GM12878 (cell line): ENCODE measurements at regions not wholly inside any gene's neighbourhood (a gene's known extent, or its start where the extent isn't known, plus 50 kb on each side); places are given as distances from the start of the nearest gene placed in this dataset.

ENCODE experiments used
- ATAC-seq: fragments of 200-7000 bp; cut with Tn5 transposase; 3 replicates; pipeline ENCODE4 v1.9.1; 2020; ENCODE audit warnings: mild to moderate bottlenecking, moderate library complexity
- BruUV-seq: library from RNA; stranded (reverse); fragments of 400-500 nt; replicated peaks from 2 replicates; lab custom pipeline; 2021; lab: Mats Ljungman, UMichigan
- CTCF ChIA-PET: fragments of 300-600 bp; sonication (Branson Sonifier 250); formaldehyde crosslinking; extraction: SDS; loops from one replicate; lab custom pipeline; 2021; ENCODE audit warnings: inconsistent platforms; lab: Yijun Ruan, JAX
- POLR2A ChIA-PET: fragments of 350-600 bp; formaldehyde crosslinking; extraction: SDS; loops from one replicate; lab custom pipeline; 2021; ENCODE audit warnings: inconsistent platforms; lab: Charles Lee
- RAD21 ChIA-PET: fragments of 300-600 bp; sonication (Branson Sonifier 250); formaldehyde crosslinking; loops from one replicate; lab custom pipeline; 2023; ENCODE audit warnings: antibody characterized with exemption; ENCODE audit not compliant: unreplicated experiment; lab: Charles Lee
- SMC1A ChIA-PET: fragments of 300-600 bp; sonication (Branson Sonifier 250); formaldehyde crosslinking; loops from one replicate; lab custom pipeline; 2023; ENCODE audit not compliant: unreplicated experiment, uncharacterized antibody; lab: Charles Lee
- DNase-seq: peaks from one replicate; pipeline ENCODE4 v3.0.0-alpha.2; 2011; ENCODE audit warnings: low read depth, low spot score
- FAIRE-seq: peaks from 3 replicates; lab custom pipeline; 2011; peaks lifted over from hg19 to GRCh38; lab: Jason Lieb, UNC
- H2AFZ ChIP-seq: 2 replicates; pipeline ENCODE4 v1.6.0; 2011; ENCODE audit warnings: low read depth, low read length, control low read depth; ENCODE audit not compliant: control insufficient read depth
- H3K27ac ChIP-seq: 2 replicates; pipeline ENCODE4 v1.5.1; 2011; ENCODE audit warnings: control low read depth; ENCODE audit not compliant: control insufficient read depth, insufficient read depth
- H3K27me3 ChIP-seq, 2 experiments: replicated peaks in 1 of 2; 2 replicates each; pipeline versions ENCODE4 v1.6.0 to v1.6.1; 2011; ENCODE audit warnings: low read length in 1 of 2; ENCODE audit not compliant: control insufficient read depth in 2 of 2, insufficient read depth in 2 of 2
- H3K36me3 ChIP-seq, 2 experiments: 2 replicates each; pipeline ENCODE4 v1.5.1; 2011; ENCODE audit warnings: low read length in 1 of 2; ENCODE audit not compliant: control insufficient read depth in 2 of 2, insufficient read depth in 2 of 2
- H3K4me1 ChIP-seq: 2 replicates; pipeline ENCODE4 v1.6.1; 2011; ENCODE audit warnings: mild to moderate bottlenecking, low read length, moderate library complexity, mixed read lengths; ENCODE audit not compliant: control insufficient read depth, insufficient read depth
- H3K4me2 ChIP-seq: 2 replicates; pipeline ENCODE4 v1.6.0; 2011; ENCODE audit warnings: control low read depth; ENCODE audit not compliant: control insufficient read depth, insufficient read depth
- H3K4me3 ChIP-seq: fragments of 200-600 bp; sonication (generic); 2 replicates; pipeline ENCODE4 v1.5.1; 2016
- H3K79me2 ChIP-seq: 2 replicates; pipeline ENCODE4 v1.6.0; 2011; ENCODE audit warnings: low read length; ENCODE audit not compliant: control insufficient read depth, insufficient read depth
- H3K9ac ChIP-seq: 2 replicates; pipeline ENCODE4 v1.8.0; 2011; ENCODE audit warnings: low read length, control low read depth, mixed read lengths; ENCODE audit not compliant: control insufficient read depth, insufficient read depth
- H3K9me3 ChIP-seq: replicated peaks from 3 replicates; pipeline ENCODE4 v1.5.1; 2011; ENCODE audit warnings: mild to moderate bottlenecking, low read length; ENCODE audit not compliant: control insufficient read depth, insufficient read depth
- H4K20me1 ChIP-seq: 2 replicates; pipeline ENCODE4 v1.6.0; 2011; ENCODE audit not compliant: control insufficient read depth, insufficient read depth
- BCL11A ChIP-seq: IDR thresholded peaks from 2 replicates; pipeline ENCODE4 v1.6.1; 2011; ENCODE audit warnings: low read depth, low read length
- BMI1 ChIP-seq: fragments of 450-650 bp; IDR thresholded peaks from 2 replicates; pipeline ENCODE4 v1.6.1; 2016; ENCODE audit warnings: mild to moderate bottlenecking, moderate library complexity, borderline replicate concordance
- CHD1 ChIP-seq: IDR thresholded peaks from 2 replicates; pipeline ENCODE4 v1.6.1; 2012; ENCODE audit warnings: low read depth, low read length, improper control_type of control experiment
- CHD2 ChIP-seq: IDR thresholded peaks from 2 replicates; pipeline ENCODE4 v1.6.1; 2011; ENCODE audit warnings: low read depth, low read length, improper control_type of control experiment, borderline replicate concordance
- NBN ChIP-seq: fragments of 450-650 bp; IDR thresholded peaks from 2 replicates; pipeline ENCODE4 v1.6.1; 2016
- NFIC ChIP-seq: IDR thresholded peaks from 2 replicates; pipeline ENCODE4 v1.6.1; 2012; ENCODE audit warnings: low read depth, mild to moderate bottlenecking, inconsistent platforms, low read length, moderate library complexity
- NR2F1 ChIP-seq: fragments of 450-650 bp; conservative IDR thresholded peaks from 2 replicates; pipeline ENCODE4 v1.6.1; 2017; ENCODE audit warnings: mild to moderate bottlenecking
- POLR2A ChIP-seq: IDR thresholded peaks from 2 replicates; pipeline ENCODE4 v1.6.1; 2011; ENCODE audit warnings: low read depth, mild to moderate bottlenecking, low read length
- TARDBP ChIP-seq: IDR thresholded peaks from 2 replicates; pipeline ENCODE4 v1.6.1; 2016; ENCODE audit warnings: borderline replicate concordance
- TBL1XR1 ChIP-seq: IDR thresholded peaks from 2 replicates; pipeline ENCODE4 v1.6.1; 2012; ENCODE audit warnings: low read depth, low read length, improper control_type of control experiment
- TCF12 ChIP-seq: IDR thresholded peaks from 2 replicates; pipeline ENCODE4 v1.6.1; 2011; ENCODE audit warnings: low read depth, mild to moderate bottlenecking, low read length
- YBX1 ChIP-seq: fragments of 450-650 bp; IDR thresholded peaks from 2 replicates; pipeline ENCODE4 v1.6.1; 2016; ENCODE audit warnings: antibody characterized with exemption
- YY1 ChIP-seq: IDR thresholded peaks from 2 replicates; pipeline ENCODE4 v1.6.1; 2011; ENCODE audit warnings: low read depth, mild to moderate bottlenecking, low read length
- WGBS: methylation state at CpG from one replicate; pipeline ENCODE4 v1.1.6; 2016; ENCODE audit warnings: low lambda C conversion rate; ENCODE audit not compliant: insufficient replicate concordance, insufficient coverage; ENCODE audit errors: missing lambda C conversion rate; 5-methylcytosine and 5-hydroxymethylcytosine counted together
- in situ Hi-C: fragments of 300-500 bp; cut with MboI; formaldehyde crosslinking; loops from 9 replicates; pipeline ENCODE4 v1.14.3; 2018; ENCODE audit warnings: mixed read lengths
- intact Hi-C: fragments of 100-400 bp; cut with micrococcal nuclease; formaldehyde crosslinking; loops from one replicate; pipeline ENCODE4 v1.14.2; 2022; ENCODE audit not compliant: unreplicated experiment
- TF ChIP-seq, protein P1 (sequence below): IDR thresholded peaks from 2 replicates; pipeline ENCODE4 v1.6.1; 2011; ENCODE audit warnings: low read depth, low read length, improper control_type of control experiment, borderline replicate concordance
- TF ChIP-seq, protein P2 (sequence below): fragments of 450-650 bp; formaldehyde crosslinking; IDR thresholded peaks from 2 replicates; pipeline ENCODE4 v1.4.0; 2020; ENCODE audit warnings: mild to moderate bottlenecking, moderate library complexity
- TF ChIP-seq, protein P3 (sequence below): fragments of 450-650 bp; IDR thresholded peaks from 2 replicates; pipeline ENCODE4 v1.6.1; 2018; ENCODE audit warnings: borderline replicate concordance, mild to moderate bottlenecking; ENCODE audit not compliant: partially characterized antibody
- TF ChIP-seq, protein P4 (sequence below): fragments of 450-650 bp; IDR thresholded peaks from 2 replicates; pipeline ENCODE4 v1.6.1; 2017; ENCODE audit warnings: mild to moderate bottlenecking

DNA sequence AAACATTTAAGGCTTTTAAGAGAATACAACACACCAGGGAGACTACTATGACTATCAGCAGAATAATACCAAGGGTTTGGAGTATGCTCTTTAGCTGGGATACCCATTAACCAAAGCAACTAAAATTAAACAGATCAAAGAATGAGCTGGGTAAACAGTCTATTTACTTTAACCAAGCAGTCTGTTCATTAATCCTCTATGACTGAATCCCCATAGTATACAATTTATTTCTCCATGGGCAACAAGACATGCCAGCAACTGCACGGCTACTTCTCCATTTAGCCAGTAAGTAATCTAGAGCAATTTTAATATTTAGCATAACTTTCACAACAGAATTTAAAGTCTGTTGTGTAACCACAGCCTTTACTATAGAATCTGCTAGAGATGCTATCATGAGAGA, 77.6 kb downstream of the CDO1 start:
- POLR2A ChIA-PET: no interaction called here
- intact Hi-C loops: no loop called here
- H3K9ac ChIP-seq: no peak overlapping the region
- DNase-seq (no peak), FAIRE-seq (no peak), ATAC-seq (no peak)
- H3K4me2 ChIP-seq: no peak overlapping the region
- RAD21 ChIA-PET: interaction anchor here (0.7 kb wide), 1 partner anchor 26 kb away, joined by 3 read pairs; no protein-coding TSS in a partner anchor
- CTCF ChIA-PET: interaction anchor here (0.8 kb wide), 1 partner anchor 713 kb away, joined by 3 read pairs; no protein-coding TSS in a partner anchor
- SMC1A ChIA-PET: no interaction called here
- no peaks in the 10 kb centered on the region for H3K9me3 ChIP-seq
- H3K27me3 ChIP-seq: peaks cover 0 to 2% of the 10 kb centered on the region in 2 experiments; a peak in 1 of 4 replicates
- in situ Hi-C loops: no loop called here
- no peaks in the 10 kb centered on the region for H4K20me1 ChIP-seq
- no peak overlapping the region for H2AFZ ChIP-seq
- H3K27ac ChIP-seq: no peak overlapping the region
- 44% methylated on average over 1 of the region's 1 CpG for WGBS
- no peaks in the 10 kb centered on the region for H3K79me2 ChIP-seq
- H3K4me1 ChIP-seq: no peaks in the 10 kb centered on the region
- no TSS peak for BruUV-seq
- no peaks in the 10 kb centered on the region for H3K36me3 ChIP-seq
- H3K4me3 ChIP-seq: no peak overlapping the region
- no peak for TF ChIP-seq NBN
- no peak for TF ChIP-seq TBL1XR1
- no peak for TF ChIP-seq BMI1
- no peak for TF ChIP-seq YY1
- no peak for TF ChIP-seq POLR2A
- TF ChIP-seq, protein P1, sequence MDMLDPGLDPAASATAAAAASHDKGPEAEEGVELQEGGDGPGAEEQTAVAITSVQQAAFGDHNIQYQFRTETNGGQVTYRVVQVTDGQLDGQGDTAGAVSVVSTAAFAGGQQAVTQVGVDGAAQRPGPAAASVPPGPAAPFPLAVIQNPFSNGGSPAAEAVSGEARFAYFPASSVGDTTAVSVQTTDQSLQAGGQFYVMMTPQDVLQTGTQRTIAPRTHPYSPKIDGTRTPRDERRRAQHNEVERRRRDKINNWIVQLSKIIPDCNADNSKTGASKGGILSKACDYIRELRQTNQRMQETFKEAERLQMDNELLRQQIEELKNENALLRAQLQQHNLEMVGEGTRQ: no peak
- TF ChIP-seq NR2F1: no peak
- no peak for TF ChIP-seq NFIC
- TF ChIP-seq, protein P2, sequence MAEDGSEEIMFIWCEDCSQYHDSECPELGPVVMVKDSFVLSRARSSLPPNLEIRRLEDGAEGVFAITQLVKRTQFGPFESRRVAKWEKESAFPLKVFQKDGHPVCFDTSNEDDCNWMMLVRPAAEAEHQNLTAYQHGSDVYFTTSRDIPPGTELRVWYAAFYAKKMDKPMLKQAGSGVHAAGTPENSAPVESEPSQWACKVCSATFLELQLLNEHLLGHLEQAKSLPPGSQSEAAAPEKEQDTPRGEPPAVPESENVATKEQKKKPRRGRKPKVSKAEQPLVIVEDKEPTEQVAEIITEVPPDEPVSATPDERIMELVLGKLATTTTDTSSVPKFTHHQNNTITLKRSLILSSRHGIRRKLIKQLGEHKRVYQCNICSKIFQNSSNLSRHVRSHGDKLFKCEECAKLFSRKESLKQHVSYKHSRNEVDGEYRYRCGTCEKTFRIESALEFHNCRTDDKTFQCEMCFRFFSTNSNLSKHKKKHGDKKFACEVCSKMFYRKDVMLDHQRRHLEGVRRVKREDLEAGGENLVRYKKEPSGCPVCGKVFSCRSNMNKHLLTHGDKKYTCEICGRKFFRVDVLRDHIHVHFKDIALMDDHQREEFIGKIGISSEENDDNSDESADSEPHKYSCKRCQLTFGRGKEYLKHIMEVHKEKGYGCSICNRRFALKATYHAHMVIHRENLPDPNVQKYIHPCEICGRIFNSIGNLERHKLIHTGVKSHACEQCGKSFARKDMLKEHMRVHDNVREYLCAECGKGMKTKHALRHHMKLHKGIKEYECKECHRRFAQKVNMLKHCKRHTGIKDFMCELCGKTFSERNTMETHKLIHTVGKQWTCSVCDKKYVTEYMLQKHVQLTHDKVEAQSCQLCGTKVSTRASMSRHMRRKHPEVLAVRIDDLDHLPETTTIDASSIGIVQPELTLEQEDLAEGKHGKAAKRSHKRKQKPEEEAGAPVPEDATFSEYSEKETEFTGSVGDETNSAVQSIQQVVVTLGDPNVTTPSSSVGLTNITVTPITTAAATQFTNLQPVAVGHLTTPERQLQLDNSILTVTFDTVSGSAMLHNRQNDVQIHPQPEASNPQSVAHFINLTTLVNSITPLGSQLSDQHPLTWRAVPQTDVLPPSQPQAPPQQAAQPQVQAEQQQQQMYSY (CRISPR knock-in tag): no peak
- TF ChIP-seq TARDBP: no peak
- TF ChIP-seq YBX1: no peak
- TF ChIP-seq, protein P3, sequence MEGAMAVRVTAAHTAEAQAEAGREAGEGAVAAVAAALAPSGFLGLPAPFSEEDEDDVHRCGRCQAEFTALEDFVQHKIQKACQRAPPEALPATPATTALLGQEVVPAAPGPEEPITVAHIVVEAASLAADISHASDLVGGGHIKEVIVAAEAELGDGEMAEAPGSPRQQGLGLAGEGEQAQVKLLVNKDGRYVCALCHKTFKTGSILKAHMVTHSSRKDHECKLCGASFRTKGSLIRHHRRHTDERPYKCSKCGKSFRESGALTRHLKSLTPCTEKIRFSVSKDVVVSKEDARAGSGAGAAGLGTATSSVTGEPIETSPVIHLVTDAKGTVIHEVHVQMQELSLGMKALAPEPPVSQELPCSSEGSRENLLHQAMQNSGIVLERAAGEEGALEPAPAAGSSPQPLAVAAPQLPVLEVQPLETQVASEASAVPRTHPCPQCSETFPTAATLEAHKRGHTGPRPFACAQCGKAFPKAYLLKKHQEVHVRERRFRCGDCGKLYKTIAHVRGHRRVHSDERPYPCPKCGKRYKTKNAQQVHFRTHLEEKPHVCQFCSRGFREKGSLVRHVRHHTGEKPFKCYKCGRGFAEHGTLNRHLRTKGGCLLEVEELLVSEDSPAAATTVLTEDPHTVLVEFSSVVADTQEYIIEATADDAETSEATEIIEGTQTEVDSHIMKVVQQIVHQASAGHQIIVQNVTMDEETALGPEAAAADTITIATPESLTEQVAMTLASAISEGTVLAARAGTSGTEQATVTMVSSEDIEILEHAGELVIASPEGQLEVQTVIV: no peak
- TF ChIP-seq, protein P4, sequence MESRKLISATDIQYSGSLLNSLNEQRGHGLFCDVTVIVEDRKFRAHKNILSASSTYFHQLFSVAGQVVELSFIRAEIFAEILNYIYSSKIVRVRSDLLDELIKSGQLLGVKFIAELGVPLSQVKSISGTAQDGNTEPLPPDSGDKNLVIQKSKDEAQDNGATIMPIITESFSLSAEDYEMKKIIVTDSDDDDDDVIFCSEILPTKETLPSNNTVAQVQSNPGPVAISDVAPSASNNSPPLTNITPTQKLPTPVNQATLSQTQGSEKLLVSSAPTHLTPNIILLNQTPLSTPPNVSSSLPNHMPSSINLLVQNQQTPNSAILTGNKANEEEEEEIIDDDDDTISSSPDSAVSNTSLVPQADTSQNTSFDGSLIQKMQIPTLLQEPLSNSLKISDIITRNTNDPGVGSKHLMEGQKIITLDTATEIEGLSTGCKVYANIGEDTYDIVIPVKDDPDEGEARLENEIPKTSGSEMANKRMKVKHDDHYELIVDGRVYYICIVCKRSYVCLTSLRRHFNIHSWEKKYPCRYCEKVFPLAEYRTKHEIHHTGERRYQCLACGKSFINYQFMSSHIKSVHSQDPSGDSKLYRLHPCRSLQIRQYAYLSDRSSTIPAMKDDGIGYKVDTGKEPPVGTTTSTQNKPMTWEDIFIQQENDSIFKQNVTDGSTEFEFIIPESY: no peak
- TF ChIP-seq TCF12: no peak
- no peak for TF ChIP-seq CHD2
- TF ChIP-seq CHD1: no peak
- no peak for TF ChIP-seq BCL11A
